ENCODE measurements at regions not wholly inside any gene's neighbourhood (a gene's known extent, or its start where the extent isn't known, plus 50 kb on each side); places are given as distances from the start of the nearest gene placed in this dataset.

DNA sequence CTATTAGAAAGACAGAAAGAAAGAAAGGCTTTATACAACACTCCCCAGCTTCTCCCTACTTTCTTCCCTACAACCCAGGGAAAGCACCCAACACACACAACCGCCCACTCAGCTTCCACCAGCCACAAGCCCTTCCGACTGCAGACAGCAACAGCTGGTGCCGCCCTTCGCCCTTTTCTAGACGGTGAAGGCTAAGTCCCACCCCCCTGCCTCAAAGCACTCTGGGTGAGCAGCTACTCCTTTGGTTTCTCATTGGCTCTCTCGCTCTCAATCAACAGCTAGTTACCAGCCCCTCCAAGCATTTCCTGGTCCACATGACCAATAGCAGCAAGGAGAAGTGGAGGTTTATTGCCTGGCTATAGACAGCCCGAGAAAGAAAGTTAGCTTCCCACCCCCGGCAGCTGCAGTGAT is 230.1 kb upstream of the MOCS1 start:
- TF ChIP-seq, protein P1, sequence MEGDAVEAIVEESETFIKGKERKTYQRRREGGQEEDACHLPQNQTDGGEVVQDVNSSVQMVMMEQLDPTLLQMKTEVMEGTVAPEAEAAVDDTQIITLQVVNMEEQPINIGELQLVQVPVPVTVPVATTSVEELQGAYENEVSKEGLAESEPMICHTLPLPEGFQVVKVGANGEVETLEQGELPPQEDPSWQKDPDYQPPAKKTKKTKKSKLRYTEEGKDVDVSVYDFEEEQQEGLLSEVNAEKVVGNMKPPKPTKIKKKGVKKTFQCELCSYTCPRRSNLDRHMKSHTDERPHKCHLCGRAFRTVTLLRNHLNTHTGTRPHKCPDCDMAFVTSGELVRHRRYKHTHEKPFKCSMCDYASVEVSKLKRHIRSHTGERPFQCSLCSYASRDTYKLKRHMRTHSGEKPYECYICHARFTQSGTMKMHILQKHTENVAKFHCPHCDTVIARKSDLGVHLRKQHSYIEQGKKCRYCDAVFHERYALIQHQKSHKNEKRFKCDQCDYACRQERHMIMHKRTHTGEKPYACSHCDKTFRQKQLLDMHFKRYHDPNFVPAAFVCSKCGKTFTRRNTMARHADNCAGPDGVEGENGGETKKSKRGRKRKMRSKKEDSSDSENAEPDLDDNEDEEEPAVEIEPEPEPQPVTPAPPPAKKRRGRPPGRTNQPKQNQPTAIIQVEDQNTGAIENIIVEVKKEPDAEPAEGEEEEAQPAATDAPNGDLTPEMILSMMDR (CRISPR knock-in tag; IDR thresholded peaks at IDR 0.05), result no peak
- TF ChIP-seq POLR2AphosphoS5 (IDR thresholded peaks at IDR 0.05; ENCODE audit: low read depth, low read length), result no peak
- TF ChIP-seq TARDBP (CRISPR knock-in tag; IDR thresholded peaks at IDR 0.05), result no peak
- no peak for TF ChIP-seq ARHGAP35 (CRISPR knock-in tag; IDR thresholded peaks at IDR 0.05; ENCODE audit: borderline replicate concordance)
- TF ChIP-seq GABPA (IDR thresholded peaks at IDR 0.05; ENCODE audit: low read depth, low read length), result no peak
- TF ChIP-seq GABPA (CRISPR knock-in tag; IDR thresholded peaks at IDR 0.05; ENCODE audit: low read depth), result no peak
- TF ChIP-seq KDM4B (CRISPR knock-in tag; IDR thresholded peaks at IDR 0.05), result no peak
- TF ChIP-seq RFX5 (IDR thresholded peaks at IDR 0.05; ENCODE audit: low read depth, low read length), result no peak
- TF ChIP-seq PHF21A (CRISPR knock-in tag; IDR thresholded peaks at IDR 0.05), result no peak
- TF ChIP-seq CHCHD3 (CRISPR knock-in tag; IDR thresholded peaks at IDR 0.05), result no peak
- TF ChIP-seq, protein P2, sequence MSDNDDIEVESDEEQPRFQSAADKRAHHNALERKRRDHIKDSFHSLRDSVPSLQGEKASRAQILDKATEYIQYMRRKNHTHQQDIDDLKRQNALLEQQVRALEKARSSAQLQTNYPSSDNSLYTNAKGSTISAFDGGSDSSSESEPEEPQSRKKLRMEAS (IDR thresholded peaks at IDR 0.05), result no peak
- no peak for TF ChIP-seq RFXAP (CRISPR knock-in tag; IDR thresholded peaks at IDR 0.05; ENCODE audit: borderline replicate concordance)
- TF ChIP-seq, protein P3, sequence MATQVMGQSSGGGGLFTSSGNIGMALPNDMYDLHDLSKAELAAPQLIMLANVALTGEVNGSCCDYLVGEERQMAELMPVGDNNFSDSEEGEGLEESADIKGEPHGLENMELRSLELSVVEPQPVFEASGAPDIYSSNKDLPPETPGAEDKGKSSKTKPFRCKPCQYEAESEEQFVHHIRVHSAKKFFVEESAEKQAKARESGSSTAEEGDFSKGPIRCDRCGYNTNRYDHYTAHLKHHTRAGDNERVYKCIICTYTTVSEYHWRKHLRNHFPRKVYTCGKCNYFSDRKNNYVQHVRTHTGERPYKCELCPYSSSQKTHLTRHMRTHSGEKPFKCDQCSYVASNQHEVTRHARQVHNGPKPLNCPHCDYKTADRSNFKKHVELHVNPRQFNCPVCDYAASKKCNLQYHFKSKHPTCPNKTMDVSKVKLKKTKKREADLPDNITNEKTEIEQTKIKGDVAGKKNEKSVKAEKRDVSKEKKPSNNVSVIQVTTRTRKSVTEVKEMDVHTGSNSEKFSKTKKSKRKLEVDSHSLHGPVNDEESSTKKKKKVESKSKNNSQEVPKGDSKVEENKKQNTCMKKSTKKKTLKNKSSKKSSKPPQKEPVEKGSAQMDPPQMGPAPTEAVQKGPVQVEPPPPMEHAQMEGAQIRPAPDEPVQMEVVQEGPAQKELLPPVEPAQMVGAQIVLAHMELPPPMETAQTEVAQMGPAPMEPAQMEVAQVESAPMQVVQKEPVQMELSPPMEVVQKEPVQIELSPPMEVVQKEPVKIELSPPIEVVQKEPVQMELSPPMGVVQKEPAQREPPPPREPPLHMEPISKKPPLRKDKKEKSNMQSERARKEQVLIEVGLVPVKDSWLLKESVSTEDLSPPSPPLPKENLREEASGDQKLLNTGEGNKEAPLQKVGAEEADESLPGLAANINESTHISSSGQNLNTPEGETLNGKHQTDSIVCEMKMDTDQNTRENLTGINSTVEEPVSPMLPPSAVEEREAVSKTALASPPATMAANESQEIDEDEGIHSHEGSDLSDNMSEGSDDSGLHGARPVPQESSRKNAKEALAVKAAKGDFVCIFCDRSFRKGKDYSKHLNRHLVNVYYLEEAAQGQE (IDR thresholded peaks at IDR 0.05; ENCODE audit: borderline replicate concordance in 1 of 2, low read depth in 1 of 2, low read length in 2 of 2), result no peak
- no peak for TF ChIP-seq TRIM24 (CRISPR knock-in tag; IDR thresholded peaks at IDR 0.05)
